Left lung (tissue), 4 donors: ENCODE measurements at regions not wholly inside any gene's neighbourhood (a gene's known extent, or its start where the extent isn't known, plus 50 kb on each side); places are given as distances from the start of the nearest gene placed in this dataset.

Source experiments
- ATAC-seq: fragments of 200-7000 bp; cut with Tn5 transposase; one replicate; pipeline ENCODE4 v1.9.1; 2020; ENCODE audit warnings: moderate library complexity
- DNase-seq, 4 donors: peaks; one replicate each; pipeline ENCODE4 v3.0.0-alpha.2; 2013 to 2020
- H3K27ac ChIP-seq, 2 donors: fragments of 200-600 bp; sonication (generic) in 1 of 2; one replicate each; pipeline versions ENCODE4 v1.5.0 to v1.8.0; 2020 to 2021
- H3K27me3 ChIP-seq, 2 donors: fragments of 200-600 bp; sonication (generic) in 1 of 2; one replicate each; pipeline versions ENCODE4 v1.5.0 to v1.8.0; 2020 to 2021
- H3K36me3 ChIP-seq, 2 donors: fragments of 200-600 bp; sonication (generic) in 1 of 2; one replicate each; pipeline versions ENCODE4 v1.5.0 to v1.8.0; 2020 to 2021
- H3K4me1 ChIP-seq, 2 donors: fragments of 200-600 bp; one replicate each; pipeline ENCODE4 v1.8.0; 2021
- H3K4me3 ChIP-seq, 2 donors: fragments of 200-600 bp; sonication (generic) in 1 of 2; one replicate each; pipeline versions ENCODE4 v1.5.0 to v1.8.0; 2020 to 2021; ENCODE audit warnings: mild to moderate bottlenecking in 1 of 2
- H3K9me3 ChIP-seq, 2 donors: fragments of 200-600 bp; sonication (generic) in 1 of 2; one replicate each; pipeline versions ENCODE4 v1.5.0 to v1.8.0; 2020 to 2021
- intact Hi-C, 2 donors: fragments of 100-400 bp; cut with DNase I; formaldehyde crosslinking; loops; one replicate each; pipeline versions ENCODE4 v1.11.2 to v1.14.2; 2022
- TF ChIP-seq, protein P1 (sequence below), 2 donors: fragments of 200-600 bp; sonication (generic) in 1 of 2; IDR thresholded peaks; one replicate each; pipeline versions ENCODE4 v1.5.0 to v1.8.0; 2021; ENCODE audit warnings: antibody characterized with exemption in 2 of 2
- donor health status: DM: no; HTN: yes; CAD: no.
- donor health status: DM: no; HTN: no; CAD: no.

DNA sequence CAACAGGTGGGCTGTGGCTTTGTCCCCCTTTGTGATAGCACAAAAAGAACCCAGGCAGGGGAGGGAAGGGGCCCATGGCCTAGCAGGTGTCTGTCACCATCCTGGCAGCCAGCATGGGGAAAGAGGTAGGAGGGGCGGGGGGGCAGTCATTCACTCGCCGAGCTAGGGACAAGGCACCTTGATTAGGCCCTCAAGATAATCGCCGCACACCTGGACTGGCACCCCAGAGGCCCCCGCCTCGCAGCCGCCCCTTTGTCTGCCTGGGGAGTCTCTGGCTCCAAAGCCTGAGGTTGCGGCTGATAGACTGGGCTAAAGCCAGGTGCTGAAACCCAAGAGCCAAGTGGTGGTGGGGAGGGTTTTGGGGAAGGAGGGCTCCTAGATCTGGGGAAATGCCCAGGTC lies 151.2 kb upstream of the PCBD1 start:
- DNase-seq (no peak), ATAC-seq (no peak)
- TF ChIP-seq, protein P1, sequence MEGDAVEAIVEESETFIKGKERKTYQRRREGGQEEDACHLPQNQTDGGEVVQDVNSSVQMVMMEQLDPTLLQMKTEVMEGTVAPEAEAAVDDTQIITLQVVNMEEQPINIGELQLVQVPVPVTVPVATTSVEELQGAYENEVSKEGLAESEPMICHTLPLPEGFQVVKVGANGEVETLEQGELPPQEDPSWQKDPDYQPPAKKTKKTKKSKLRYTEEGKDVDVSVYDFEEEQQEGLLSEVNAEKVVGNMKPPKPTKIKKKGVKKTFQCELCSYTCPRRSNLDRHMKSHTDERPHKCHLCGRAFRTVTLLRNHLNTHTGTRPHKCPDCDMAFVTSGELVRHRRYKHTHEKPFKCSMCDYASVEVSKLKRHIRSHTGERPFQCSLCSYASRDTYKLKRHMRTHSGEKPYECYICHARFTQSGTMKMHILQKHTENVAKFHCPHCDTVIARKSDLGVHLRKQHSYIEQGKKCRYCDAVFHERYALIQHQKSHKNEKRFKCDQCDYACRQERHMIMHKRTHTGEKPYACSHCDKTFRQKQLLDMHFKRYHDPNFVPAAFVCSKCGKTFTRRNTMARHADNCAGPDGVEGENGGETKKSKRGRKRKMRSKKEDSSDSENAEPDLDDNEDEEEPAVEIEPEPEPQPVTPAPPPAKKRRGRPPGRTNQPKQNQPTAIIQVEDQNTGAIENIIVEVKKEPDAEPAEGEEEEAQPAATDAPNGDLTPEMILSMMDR (IDR thresholded peaks at IDR 0.05) = no peak

DNA sequence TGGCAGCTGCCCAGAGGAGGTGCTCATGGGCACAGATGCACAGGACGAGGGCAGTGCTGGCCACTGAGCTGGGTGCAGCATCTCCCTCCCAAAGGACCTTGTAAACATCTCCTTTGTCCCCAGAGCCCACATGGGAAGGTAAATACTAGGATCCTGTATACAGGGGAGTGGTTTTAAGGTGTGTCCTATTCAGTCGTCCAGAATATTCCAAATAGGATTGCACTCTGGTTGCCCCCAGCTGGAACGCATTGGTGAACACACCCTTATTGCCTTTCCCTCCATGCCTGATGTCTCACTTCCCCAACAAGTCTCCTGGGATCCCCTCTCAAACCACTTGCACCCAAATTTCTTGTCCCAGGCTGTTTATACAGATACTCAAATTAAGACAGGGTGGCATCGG lies 152.0 kb upstream of the PCBD1 start:
- DNase-seq (no peak), ATAC-seq (no peak)
- intact Hi-C loops = no loop called here
- no peak overlapping the region for H3K4me3 ChIP-seq
- no peaks in the 10 kb centered on the region for H3K36me3 ChIP-seq
- H3K27me3 ChIP-seq = peaks cover 0 to 3% of the 10 kb centered on the region in 2 donors
- no peaks in the 10 kb centered on the region for H3K9me3 ChIP-seq
- no peak overlapping the region for H3K27ac ChIP-seq
- H3K4me1 ChIP-seq = peaks cover 0 to 1% of the 10 kb centered on the region in 2 donors
- TF ChIP-seq, protein P1 (IDR thresholded peaks at IDR 0.05) = no peak

More for the DNA sequence above, 151.2 kb upstream of the PCBD1 start:
- Histone ChIP-seq H3K27me3 (peaks cover 0 to 3% of the 10 kb centered on the region in 2 donors), H3K4me3 (no peak overlapping the region), H3K4me1 (no peaks in the 10 kb centered on the region), H3K9me3 (no peaks in the 10 kb centered on the region), H3K27ac (no peak overlapping the region), H3K36me3 (no peaks in the 10 kb centered on the region)
- intact Hi-C loops = no loop called here

DNA sequence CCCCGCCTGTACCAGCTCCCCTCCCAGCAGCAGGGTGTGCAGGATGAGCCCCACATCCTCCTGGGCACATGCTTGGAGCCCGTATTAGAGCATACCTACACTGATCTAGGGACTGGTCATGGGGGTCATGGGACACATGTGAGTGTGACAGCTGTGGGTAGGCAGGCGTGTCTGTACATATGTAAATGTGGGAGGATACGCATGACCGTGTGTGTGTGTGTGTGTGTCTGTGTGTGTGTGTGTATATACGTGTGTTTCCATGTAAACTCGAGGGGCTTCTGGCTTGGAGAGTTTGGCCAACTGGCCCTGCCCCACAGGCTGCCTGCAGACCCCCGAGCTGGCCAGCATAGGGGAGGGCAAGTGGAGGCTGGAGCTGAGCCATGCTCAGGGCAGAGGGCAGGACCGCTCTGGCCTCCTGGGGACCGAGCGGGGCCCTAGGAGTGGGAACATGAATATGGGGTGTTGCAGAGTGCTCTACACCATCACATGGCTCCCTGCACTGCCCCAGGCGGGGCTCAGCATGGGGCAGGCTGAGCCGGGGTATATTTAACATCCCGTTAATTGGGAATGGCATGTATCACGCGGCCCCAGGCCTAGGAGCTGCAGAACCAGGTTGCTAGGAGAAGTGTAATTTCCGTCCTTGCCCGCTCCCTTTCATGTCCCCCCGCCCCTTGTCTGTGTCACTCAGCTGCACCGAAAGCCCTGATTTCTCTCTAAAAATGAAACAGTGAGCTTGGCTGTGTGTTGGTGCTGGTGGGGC lies 152.7 kb upstream of the PCBD1 start:
- H3K27me3 ChIP-seq = peaks cover 0 to 3% of the 10 kb centered on the region in 2 donors
- ATAC-seq (no peak), DNase-seq (no peak)
- intact Hi-C loops = no loop called here
- H3K4me1 ChIP-seq = peaks cover 0 to 6% of the 10 kb centered on the region in 2 donors
- no peak overlapping the region for H3K4me3 ChIP-seq
- no peaks in the 10 kb centered on the region for H3K36me3 ChIP-seq
- TF ChIP-seq, protein P1 (IDR thresholded peaks at IDR 0.05) = no peak
- H3K9me3 ChIP-seq = no peaks in the 10 kb centered on the region
- H3K27ac ChIP-seq = no peak overlapping the region

DNA sequence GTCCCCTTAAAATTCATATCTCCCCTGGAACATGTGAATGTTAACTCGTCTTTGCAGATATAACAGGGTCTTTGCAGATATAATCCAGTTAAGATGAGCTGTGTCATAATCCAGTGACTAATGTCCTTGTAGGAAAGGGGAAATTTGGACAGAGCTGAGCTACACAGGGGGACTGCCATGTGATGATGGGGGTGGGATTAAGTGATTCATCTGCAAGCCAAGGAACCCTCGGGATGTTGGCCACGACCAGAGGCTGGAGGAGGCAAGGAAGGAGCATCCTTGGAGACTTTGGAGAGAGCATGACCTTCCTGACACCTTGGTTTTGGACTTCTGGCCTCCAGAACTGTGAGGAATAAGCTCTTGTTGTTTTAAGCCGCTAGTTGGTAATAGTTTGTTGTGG lies 153.9 kb upstream of the PCBD1 start:
- intact Hi-C loops = no loop called here
- Histone ChIP-seq H3K4me1 (peaks cover 0 to 6% of the 10 kb centered on the region in 2 donors), H3K27ac (no peak overlapping the region), H3K36me3 (no peaks in the 10 kb centered on the region), H3K4me3 (no peak overlapping the region), H3K9me3 (no peaks in the 10 kb centered on the region), H3K27me3 (peaks cover 0 to 3% of the 10 kb centered on the region in 2 donors)
- no peak for DNase-seq
- TF ChIP-seq, protein P1 (IDR thresholded peaks at IDR 0.05) = no peak
- ATAC-seq = no peak

DNA sequence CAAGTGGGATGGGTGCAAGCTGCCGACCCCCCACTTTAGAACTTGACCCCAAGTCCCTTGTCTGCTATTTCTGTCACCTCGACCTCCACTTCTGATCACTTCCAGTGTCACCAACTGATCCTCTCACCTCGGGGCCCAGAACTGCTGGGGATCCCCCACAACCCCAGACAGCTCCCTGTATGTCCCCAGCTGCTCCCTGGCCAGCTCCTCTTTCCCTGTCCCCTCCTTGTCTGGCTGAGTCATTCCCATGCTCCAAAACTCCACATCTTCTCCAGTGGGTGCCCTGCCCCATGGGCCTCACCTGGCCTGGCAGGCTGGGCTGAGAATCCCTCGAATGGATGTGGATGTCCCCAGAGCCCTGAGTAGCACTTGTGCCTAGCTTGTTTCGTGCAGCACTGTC lies 154.3 kb upstream of the PCBD1 start:
- DNase-seq = no peak
- Histone ChIP-seq H3K9me3 (no peaks in the 10 kb centered on the region), H3K36me3 (no peaks in the 10 kb centered on the region), H3K4me3 (no peak overlapping the region), H3K27me3 (peaks cover 0 to 3% of the 10 kb centered on the region in 2 donors), H3K4me1 (peaks cover 0 to 6% of the 10 kb centered on the region in 2 donors), H3K27ac (no peak overlapping the region)
- intact Hi-C loops = no loop called here
- ATAC-seq = no peak
- TF ChIP-seq, protein P1 (IDR thresholded peaks at IDR 0.05) = no peak
